Lower leg skin (tissue), 4 donors: ENCODE measurements at regions not wholly inside any gene's neighbourhood (a gene's known extent, or its start where the extent isn't known, plus 50 kb on each side); places are given as distances from the start of the nearest gene placed in this dataset.

ENCODE experiments used
- DNase-seq, 2 donors: peaks; one replicate each; pipeline ENCODE4 v3.0.0-alpha.2; 2019; ENCODE audit warnings: low spot score in 2 of 2
- H3K4me3 ChIP-seq: fragments of 200-600 bp; sonication (generic); 2 replicates; pipeline ENCODE4 v1.5.1; 2017; ENCODE audit warnings: mild to moderate bottlenecking, low read depth; ENCODE audit not compliant: poor library complexity, severe bottlenecking
- CTCF ChIP-seq, 3 donors: fragments of 450-650 bp; IDR thresholded peaks; one replicate each; pipeline ENCODE4 v1.5.1; 2016; ENCODE audit warnings: antibody characterized with exemption in 3 of 3, mild to moderate bottlenecking in 3 of 3, moderate library complexity in 2 of 3
- POLR2A ChIP-seq, 2 donors: fragments of 450-650 bp; IDR thresholded peaks; one replicate each; pipeline ENCODE4 v1.6.1; 2016 to 2017; ENCODE audit warnings: antibody characterized with exemption in 2 of 2, mild to moderate bottlenecking in 1 of 2, moderate library complexity in 1 of 2
- WGBS, 2 donors: methylation state at CpG; one replicate each; pipeline ENCODE4 v1.1.5; 2018; 5-methylcytosine and 5-hydroxymethylcytosine counted together
- intact Hi-C: fragments of 100-400 bp; cut with DNase I; formaldehyde crosslinking; loops from one replicate; pipeline ENCODE4 v1.15.0; 2023; ENCODE audit warnings: low total_unique reads

- TF ChIP-seq CTCF (IDR thresholded peaks at IDR 0.05) (no peak), POLR2A (IDR thresholded peaks at IDR 0.05) (no peak)
- H3K4me3 ChIP-seq = peak overlapping the region; percentile 15
- intact Hi-C loops = no loop called here
- DNase-seq = no peak
- WGBS, 2 donors = 3 to 47% methylated on average over 38 to 74 of the region's 74 CpGs
Measured at GRCh38 chrX:134171661-134172587, 65.1 kb upstream of the CCDC160 start.

- no peak for DNase-seq
- TF ChIP-seq POLR2A (IDR thresholded peaks at IDR 0.05) (no peak), CTCF (IDR thresholded peaks at IDR 0.05) (no peak)
- peak overlapping the region; percentile 32 for H3K4me3 ChIP-seq
- intact Hi-C loops = no loop called here
- WGBS, 2 donors = 0 to 37% methylated on average over 15 to 48 of the region's 51 CpGs
Measured at GRCh38 chrX:134172588-134173259, 64.3 kb upstream of the CCDC160 start.

GRCh38 chrX:134173541-134174272 is 63.3 kb upstream of the CCDC160 start:
- no peak for DNase-seq
- no peak overlapping the region for H3K4me3 ChIP-seq
- 9 to 37% methylated on average over 18 to 27 of the region's 27 CpGs for WGBS, 2 donors
- TF ChIP-seq CTCF (IDR thresholded peaks at IDR 0.05) = no peak
- TF ChIP-seq POLR2A (IDR thresholded peaks at IDR 0.05) = no peak
- intact Hi-C loops = no loop called here

DNA sequence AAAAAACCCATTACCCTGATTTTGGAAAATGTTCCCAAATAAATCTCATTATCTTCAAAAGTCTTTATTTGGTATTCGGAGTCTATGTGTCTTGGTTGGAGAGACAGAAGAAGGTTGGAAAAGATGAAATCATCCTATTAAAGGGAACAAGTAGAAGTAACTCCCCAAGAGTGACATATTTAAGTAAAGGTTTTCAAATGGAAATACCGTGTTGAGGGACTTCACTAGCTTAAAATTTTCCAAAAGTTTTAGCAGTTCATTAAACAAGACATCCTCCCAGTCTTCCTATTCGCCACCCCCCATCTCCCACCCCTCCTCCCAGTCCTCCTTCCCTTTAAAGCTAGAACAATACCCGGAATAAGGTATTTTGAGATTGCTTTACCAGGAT is 62.7 kb upstream of the CCDC160 start:
- intact Hi-C loops = no loop called here
- DNase-seq = no peak
- H3K4me3 ChIP-seq = no peak overlapping the region
- WGBS, 2 donors = 44 to 45% methylated on average over 4 of the region's 4 CpGs
- no peak for TF ChIP-seq POLR2A (IDR thresholded peaks at IDR 0.05)

DNA sequence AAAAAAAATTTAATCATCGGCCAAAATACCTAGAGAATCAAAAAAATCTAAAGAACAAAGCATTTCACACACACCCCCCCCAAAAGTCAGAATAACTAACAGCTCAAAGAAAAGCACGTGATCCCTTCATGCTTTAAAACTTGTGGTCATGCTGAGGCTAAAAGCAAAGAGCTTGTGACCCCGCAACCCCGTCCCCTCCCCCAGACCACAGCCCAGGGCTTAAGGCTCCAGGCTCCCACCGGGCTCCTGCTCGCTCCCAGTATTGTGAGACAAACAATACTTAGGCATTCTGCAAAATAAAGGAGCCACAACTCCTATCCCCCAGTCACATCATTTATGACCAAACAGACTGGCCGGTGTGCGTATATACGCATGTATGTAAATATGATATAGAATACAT is 62.1 kb upstream of the CCDC160 start:
- 71 to 73% methylated on average over 9 of the region's 9 CpGs for WGBS, 2 donors
- TF ChIP-seq POLR2A (IDR thresholded peaks at IDR 0.05) (no peak), CTCF (IDR thresholded peaks at IDR 0.05) (no peak)
- intact Hi-C loops = no loop called here
- no peak overlapping the region for H3K4me3 ChIP-seq
- no peak for DNase-seq

DNA sequence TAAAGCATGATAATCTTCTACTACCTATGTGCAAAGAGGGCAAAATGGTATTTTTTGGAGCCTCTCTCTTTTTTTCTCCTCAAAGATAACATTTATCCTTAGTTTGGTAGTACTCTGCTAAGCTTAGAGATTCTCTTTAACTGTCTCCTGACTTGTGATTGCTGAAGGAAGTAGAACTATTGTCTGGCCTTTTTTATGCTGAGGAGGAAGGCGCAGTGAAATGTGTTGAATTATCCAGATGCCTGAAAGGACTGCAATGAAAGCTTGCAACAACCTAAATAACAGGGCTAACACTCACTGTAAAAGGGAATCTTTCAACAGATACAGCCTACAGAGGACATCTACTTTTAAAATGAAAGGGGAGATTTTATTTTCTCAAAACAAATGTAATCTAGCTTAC is 59.5 kb upstream of the CCDC160 start:
- 71 to 72% methylated on average over 1 of the region's 1 CpG for WGBS, 2 donors
- no peak overlapping the region for H3K4me3 ChIP-seq
- intact Hi-C loops = no loop called here
- DNase-seq = no peak
- TF ChIP-seq CTCF (IDR thresholded peaks at IDR 0.05) = no peak
- no peak for TF ChIP-seq POLR2A (IDR thresholded peaks at IDR 0.05)
